ENCODE measurements at regions not wholly inside any gene's neighbourhood (a gene's known extent, or its start where the extent isn't known, plus 50 kb on each side); places are given as distances from the start of the nearest gene placed in this dataset.
"Not testable (repeated sequence)": the region's sequence is repeated elsewhere in the genome, so short reads cannot be mapped to it uniquely, and the experiment has no call there.

- DNase-seq (ENCODE audit: low spot score) = no peak
Observed at GRCh38 chr4:110424144-110424543, 51.8 kb upstream of the ENPEP start.

GRCh38 chr4:110418641-110419040, 57.3 kb upstream of the ENPEP start:
- no peak for DNase-seq (ENCODE audit: low spot score)

- no peak for DNase-seq (ENCODE audit: low spot score)
Observed at GRCh38 chr4:110417136-110417535, 58.8 kb upstream of the ENPEP start.

- DNase-seq (ENCODE audit: low spot score) = no peak
Observed at GRCh38 chr4:110415478-110415877, 60.5 kb upstream of the ENPEP start.

- no peak for DNase-seq (ENCODE audit: low spot score)
Observed at GRCh38 chr4:110415041-110415440, 60.9 kb upstream of the ENPEP start.

GRCh38 chr4:110414561-110414920, 61.4 kb upstream of the ENPEP start:
- DNase-seq (ENCODE audit: low spot score) = no peak

GRCh38 chr4:110413807-110414560, 62.0 kb upstream of the ENPEP start:
- not testable (repeated sequence) for DNase-seq (ENCODE audit: low spot score)

- DNase-seq (ENCODE audit: low spot score) = no peak
Observed at GRCh38 chr4:110412354-110413065, 63.4 kb upstream of the ENPEP start.

- DNase-seq (ENCODE audit: low spot score) = no peak
Observed at GRCh38 chr4:110411574-110412011, 64.4 kb upstream of the ENPEP start.

- DNase-seq (ENCODE audit: low spot score) = not testable (repeated sequence)
Observed at GRCh38 chr4:110410853-110411573, 64.9 kb upstream of the ENPEP start.

GRCh38 chr4:110400086-110400485, 75.9 kb upstream of the ENPEP start:
- DNase-seq (ENCODE audit: low spot score) = no peak

- DNase-seq (ENCODE audit: low spot score) = not testable (repeated sequence)
Observed at GRCh38 chr4:110399046-110399445, 76.9 kb upstream of the ENPEP start.

GRCh38 chr4:110396963-110397362, 79.0 kb upstream of the ENPEP start:
- DNase-seq (ENCODE audit: low spot score) = no peak

GRCh38 chr4:110395421-110395820, 80.5 kb upstream of the ENPEP start:
- no peak for DNase-seq (ENCODE audit: low spot score)

- DNase-seq (ENCODE audit: low spot score) = no peak
Observed at GRCh38 chr4:110394871-110395270, 81.1 kb upstream of the ENPEP start.

GRCh38 chr4:110381784-110382183, 94.2 kb upstream of the ENPEP start:
- no peak for DNase-seq (ENCODE audit: low spot score)

GRCh38 chr4:110372485-110372884, 103.5 kb upstream of the ENPEP start:
- no peak for DNase-seq (ENCODE audit: low spot score)

- no peak for DNase-seq (ENCODE audit: low spot score)
Observed at GRCh38 chr4:110371016-110371770, 104.8 kb upstream of the ENPEP start.

GRCh38 chr4:110368409-110368808, 107.5 kb upstream of the ENPEP start:
- no peak for DNase-seq (ENCODE audit: low spot score)

GRCh38 chr4:110367156-110367555, 108.8 kb upstream of the ENPEP start:
- no peak for DNase-seq (ENCODE audit: low spot score)

- no peak for DNase-seq (ENCODE audit: low spot score)
Observed at GRCh38 chr4:110365761-110366160, 110.2 kb upstream of the ENPEP start.

- no peak for DNase-seq (ENCODE audit: low spot score)
Observed at GRCh38 chr4:110364911-110365520, 110.9 kb upstream of the ENPEP start.
